Astrocyte (in vitro differentiated cells and primary cell): ENCODE measurements at regions not wholly inside any gene's neighbourhood (a gene's known extent, or its start where the extent isn't known, plus 50 kb on each side); places are given as distances from the start of the nearest gene placed in this dataset.

Source experiments
- DNase-seq: peaks from one replicate; pipeline ENCODE4 v3.0.0-alpha.2; 2010; ENCODE audit warnings: low read depth
- FAIRE-seq: peaks from 2 replicates; lab custom pipeline; 2011; peaks lifted over from hg19 to GRCh38; lab: Jason Lieb, UNC
- H2AFZ ChIP-seq: 2 replicates; pipeline ENCODE4 v1.6.0; 2012; ENCODE audit warnings: low read depth, low read length, inconsistent platforms
- H3K27ac ChIP-seq: 2 replicates; pipeline ENCODE4 v1.5.1; 2011; ENCODE audit warnings: low read depth, low read length, inconsistent platforms
- H3K27me3 ChIP-seq: 2 replicates; pipeline ENCODE4 v1.6.0; 2011; ENCODE audit warnings: low read length, inconsistent platforms; ENCODE audit not compliant: insufficient read depth
- H3K36me3 ChIP-seq: 2 replicates; pipeline ENCODE4 v1.5.1; 2011; ENCODE audit warnings: low read length, inconsistent platforms; ENCODE audit not compliant: insufficient read depth
- H3K4me1 ChIP-seq: 2 replicates; pipeline ENCODE4 v1.5.1; 2011; ENCODE audit warnings: low read length, inconsistent platforms; ENCODE audit not compliant: insufficient read depth
- H3K4me2 ChIP-seq: 2 replicates; pipeline ENCODE4 v1.6.0; 2012; ENCODE audit warnings: low read length, inconsistent platforms
- H3K4me3 ChIP-seq: 2 replicates; pipeline ENCODE4 v1.5.1; 2011; ENCODE audit warnings: low read depth, mild to moderate bottlenecking, low read length, inconsistent platforms; ENCODE audit not compliant: insufficient read depth
- H3K79me2 ChIP-seq: 2 replicates; pipeline ENCODE4 v1.6.0; 2012; ENCODE audit warnings: mild to moderate bottlenecking, low read length, inconsistent platforms; ENCODE audit not compliant: insufficient read depth
- H3K9ac ChIP-seq: 2 replicates; pipeline ENCODE4 v1.6.0; 2012; ENCODE audit warnings: mild to moderate bottlenecking, low read length, inconsistent platforms
- H3K9me3 ChIP-seq: 2 replicates; pipeline ENCODE4 v1.5.1; 2012; ENCODE audit warnings: low read depth, mild to moderate bottlenecking, low read length, inconsistent platforms; ENCODE audit not compliant: insufficient read depth
- H4K20me1 ChIP-seq: 2 replicates; pipeline ENCODE4 v1.6.0; 2012; ENCODE audit warnings: low read length, inconsistent platforms; ENCODE audit not compliant: insufficient read depth
- H3K27ac Mint-ChIP-seq: one replicate; pipeline ENCODE4 v1.8.0; 2021; ENCODE audit warnings: mild to moderate bottlenecking, mixed read lengths; ENCODE audit not compliant: unreplicated experiment
- H3K27me3 Mint-ChIP-seq: one replicate; pipeline ENCODE4 v1.8.0; 2021; ENCODE audit warnings: low read depth, mixed read lengths; ENCODE audit not compliant: unreplicated experiment
- H3K36me3 Mint-ChIP-seq: one replicate; pipeline ENCODE4 v1.8.0; 2021; ENCODE audit warnings: low read depth, mixed read lengths; ENCODE audit not compliant: unreplicated experiment
- H3K4me1 Mint-ChIP-seq: one replicate; pipeline ENCODE4 v1.8.0; 2021; ENCODE audit warnings: low read depth, mixed read lengths; ENCODE audit not compliant: unreplicated experiment
- H3K4me3 Mint-ChIP-seq: one replicate; pipeline ENCODE4 v1.8.0; 2021; ENCODE audit warnings: mild to moderate bottlenecking, moderate library complexity, mixed read lengths; ENCODE audit not compliant: unreplicated experiment
- H3K9me3 Mint-ChIP-seq: one replicate; pipeline ENCODE4 v1.8.0; 2021; ENCODE audit warnings: mild to moderate bottlenecking, mixed read lengths; ENCODE audit not compliant: unreplicated experiment
- CTCF ChIP-seq: IDR thresholded peaks from 2 replicates; pipeline ENCODE4 v1.5.1; 2011; ENCODE audit warnings: low read depth, mild to moderate bottlenecking, inconsistent platforms, low read length, moderate library complexity; ENCODE audit not compliant: insufficient read depth
- EZH2 ChIP-seq: IDR thresholded peaks from 2 replicates; pipeline ENCODE4 v1.6.1; 2012; ENCODE audit warnings: mild to moderate bottlenecking, low read length, inconsistent platforms; ENCODE audit not compliant: insufficient read depth

GRCh38 chrX:6472652-6473342 lies 62.1 kb downstream of the VCX3A start:
- Mint-ChIP-seq H3K4me3 (no peak overlapping the region), H3K4me1 (peaks cover 4% of the 10 kb centered on the region), H3K36me3 (no peaks in the 10 kb centered on the region), H3K27ac (no peak overlapping the region), H3K9me3 (no peaks in the 10 kb centered on the region), H3K27me3 (no peaks in the 10 kb centered on the region)
- FAIRE-seq, result peak; percentile 99
- no peak for TF ChIP-seq EZH2
- no peak for TF ChIP-seq CTCF
- H3K27me3 ChIP-seq, result no peaks in the 10 kb centered on the region
- H3K79me2 ChIP-seq, result no peaks in the 10 kb centered on the region
- no peak overlapping the region for H2AFZ ChIP-seq
- H4K20me1 ChIP-seq, result no peaks in the 10 kb centered on the region
- no peak overlapping the region for H3K4me3 ChIP-seq
- no peak overlapping the region for H3K4me2 ChIP-seq
- H3K27ac ChIP-seq, result no peak overlapping the region
- H3K36me3 ChIP-seq, result no peaks in the 10 kb centered on the region
- no peak overlapping the region for H3K9ac ChIP-seq
- H3K9me3 ChIP-seq, result no peaks in the 10 kb centered on the region
- no peaks in the 10 kb centered on the region for H3K4me1 ChIP-seq
- no peak for DNase-seq

- H3K9ac ChIP-seq, result no peak overlapping the region
- H4K20me1 ChIP-seq, result no peaks in the 10 kb centered on the region
- no peak overlapping the region for H3K4me2 ChIP-seq
- Mint-ChIP-seq H3K4me1 (peaks cover 4% of the 10 kb centered on the region), H3K4me3 (no peak overlapping the region), H3K9me3 (no peaks in the 10 kb centered on the region), H3K36me3 (no peaks in the 10 kb centered on the region), H3K27me3 (no peaks in the 10 kb centered on the region), H3K27ac (peak overlapping the region; percentile 67)
- no peak overlapping the region for H3K27ac ChIP-seq
- no peaks in the 10 kb centered on the region for H3K4me1 ChIP-seq
- no peaks in the 10 kb centered on the region for H3K36me3 ChIP-seq
- H3K79me2 ChIP-seq, result no peaks in the 10 kb centered on the region
- FAIRE-seq, result no peak
- H3K9me3 ChIP-seq, result no peaks in the 10 kb centered on the region
- DNase-seq, result no peak
- H2AFZ ChIP-seq, result no peak overlapping the region
- no peaks in the 10 kb centered on the region for H3K27me3 ChIP-seq
- no peak overlapping the region for H3K4me3 ChIP-seq
- no peak for TF ChIP-seq CTCF
- no peak for TF ChIP-seq EZH2
These were observed 66.2 kb downstream of the VCX3A start for GRCh38 chrX:6468706-6469105.

GRCh38 chrX:6465756-6466155 lies 69.2 kb downstream of the VCX3A start:
- no peak overlapping the region for H3K9ac ChIP-seq
- TF ChIP-seq CTCF (no peak), EZH2 (no peak)
- H3K36me3 ChIP-seq, result no peaks in the 10 kb centered on the region
- Mint-ChIP-seq H3K27ac (no peak overlapping the region), H3K9me3 (no peaks in the 10 kb centered on the region), H3K4me3 (no peak overlapping the region), H3K4me1 (peaks cover 29% of the 10 kb centered on the region), H3K27me3 (no peaks in the 10 kb centered on the region), H3K36me3 (no peaks in the 10 kb centered on the region)
- H3K9me3 ChIP-seq, result no peaks in the 10 kb centered on the region
- H3K4me2 ChIP-seq, result no peak overlapping the region
- H3K4me3 ChIP-seq, result no peak overlapping the region
- no peak overlapping the region for H3K27ac ChIP-seq
- no peak overlapping the region for H2AFZ ChIP-seq
- no peaks in the 10 kb centered on the region for H4K20me1 ChIP-seq
- no peak for DNase-seq
- H3K27me3 ChIP-seq, result no peaks in the 10 kb centered on the region
- no peaks in the 10 kb centered on the region for H3K79me2 ChIP-seq
- peaks cover 5% of the 10 kb centered on the region for H3K4me1 ChIP-seq
- peak; percentile 67 for FAIRE-seq
